ENCODE measurements at regions not wholly inside any gene's neighbourhood (a gene's known extent, or its start where the extent isn't known, plus 50 kb on each side); places are given as distances from the start of the nearest gene placed in this dataset.

DNA sequence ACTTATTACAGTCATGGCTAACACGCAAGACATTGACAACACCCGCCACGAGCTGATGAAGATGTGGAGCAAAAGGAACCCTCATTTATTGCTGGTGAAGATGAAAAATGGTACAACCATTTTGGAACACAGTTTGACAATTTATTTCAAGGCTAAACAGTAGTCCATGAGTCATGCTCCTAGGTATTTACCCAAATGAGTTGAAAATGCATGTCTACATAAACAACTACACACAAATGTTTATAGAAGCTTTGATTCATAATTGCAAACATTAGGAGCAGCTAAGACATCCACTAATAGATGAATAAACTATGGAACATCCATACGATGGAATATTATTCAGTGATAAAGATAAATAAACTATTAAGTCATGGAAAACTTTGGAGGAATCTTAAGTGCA is 580.1 kb downstream of the RAPGEF2 start:
- TF ChIP-seq GATA3 (IDR thresholded peaks at IDR 0.05; ENCODE audit: low read depth, low read length) = no peak
- no peak for TF ChIP-seq GATA2 (IDR thresholded peaks at IDR 0.05; ENCODE audit: low read depth, low read length)
